HG03064 (cell line): ENCODE measurements at regions not wholly inside any gene's neighbourhood (a gene's known extent, or its start where the extent isn't known, plus 50 kb on each side); places are given as distances from the start of the nearest gene placed in this dataset.
A peak's percentile ranks its signal among the peaks of the same experiment; 100 is the strongest.

Experiments used
- ATAC-seq: cut with Tn5 transposase; IDR thresholded peaks from one replicate; pipeline ENCODE4 v1.9.1; 2021; ENCODE audit warnings: low read depth; ENCODE audit not compliant: unreplicated experiment

DNA sequence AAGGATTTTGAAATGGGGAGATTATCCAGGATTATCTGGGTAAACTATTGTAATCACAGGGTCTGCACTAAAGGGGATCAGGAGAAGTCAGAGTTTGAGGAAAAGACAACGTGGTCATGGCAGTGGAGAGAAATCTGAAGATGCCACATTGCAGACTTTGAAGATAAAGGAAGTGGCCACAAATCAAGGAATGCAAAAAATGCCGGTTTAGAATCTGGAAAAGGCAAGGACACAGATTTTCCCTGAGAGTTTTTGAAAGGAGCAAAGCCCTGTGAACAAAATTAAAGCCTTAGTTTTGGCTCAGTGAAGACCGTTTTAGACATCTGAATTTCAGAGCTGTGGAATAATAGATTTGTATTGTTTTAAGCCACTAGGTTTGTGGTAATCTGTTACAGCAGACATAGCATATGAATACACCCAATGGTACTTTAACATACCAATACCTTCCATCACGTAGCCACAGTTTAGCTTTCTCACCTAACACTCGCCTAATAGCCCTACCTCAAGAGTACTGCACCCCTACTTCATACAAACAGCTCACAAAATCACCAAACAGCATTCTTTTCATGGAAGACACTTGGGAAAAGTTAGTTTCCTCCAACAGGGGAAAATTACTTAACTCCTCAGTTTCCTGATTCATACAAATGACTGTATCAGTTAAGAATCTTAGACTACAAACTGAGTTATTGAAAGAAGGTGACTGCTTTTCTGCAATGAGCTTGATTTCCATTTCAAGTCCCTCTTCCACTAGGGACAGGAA, 446.5 kb downstream of the INHBA start:
- ATAC-seq: no peak

- no peak for ATAC-seq
These were observed 447.2 kb downstream of the INHBA start for GRCh38 chr7:41255716-41256115.

- ATAC-seq: no peak
These were observed 447.8 kb downstream of the INHBA start for GRCh38 chr7:41255113-41255512.

DNA sequence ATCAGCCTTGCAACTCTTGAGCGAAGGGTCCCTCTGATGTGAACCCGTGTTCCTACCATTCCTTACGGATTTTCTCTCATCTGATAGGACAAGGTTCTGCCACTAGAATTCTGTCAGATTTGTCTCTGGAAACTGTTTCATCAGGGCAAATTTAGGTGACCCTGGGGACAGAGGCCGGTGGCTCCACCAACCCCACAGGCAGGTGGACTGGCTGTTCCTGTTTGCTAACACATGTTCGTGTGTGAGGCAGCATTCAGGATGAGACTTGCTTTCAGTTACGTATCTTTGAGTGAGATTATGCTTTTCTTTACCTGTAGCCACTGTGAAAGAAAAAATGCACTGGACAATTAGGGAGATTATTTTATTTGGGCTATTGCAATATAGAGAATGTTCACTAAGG, 449.9 kb downstream of the INHBA start:
- ATAC-seq: no peak

- ATAC-seq: no peak
These were observed 450.3 kb downstream of the INHBA start for GRCh38 chr7:41252551-41252950.

DNA sequence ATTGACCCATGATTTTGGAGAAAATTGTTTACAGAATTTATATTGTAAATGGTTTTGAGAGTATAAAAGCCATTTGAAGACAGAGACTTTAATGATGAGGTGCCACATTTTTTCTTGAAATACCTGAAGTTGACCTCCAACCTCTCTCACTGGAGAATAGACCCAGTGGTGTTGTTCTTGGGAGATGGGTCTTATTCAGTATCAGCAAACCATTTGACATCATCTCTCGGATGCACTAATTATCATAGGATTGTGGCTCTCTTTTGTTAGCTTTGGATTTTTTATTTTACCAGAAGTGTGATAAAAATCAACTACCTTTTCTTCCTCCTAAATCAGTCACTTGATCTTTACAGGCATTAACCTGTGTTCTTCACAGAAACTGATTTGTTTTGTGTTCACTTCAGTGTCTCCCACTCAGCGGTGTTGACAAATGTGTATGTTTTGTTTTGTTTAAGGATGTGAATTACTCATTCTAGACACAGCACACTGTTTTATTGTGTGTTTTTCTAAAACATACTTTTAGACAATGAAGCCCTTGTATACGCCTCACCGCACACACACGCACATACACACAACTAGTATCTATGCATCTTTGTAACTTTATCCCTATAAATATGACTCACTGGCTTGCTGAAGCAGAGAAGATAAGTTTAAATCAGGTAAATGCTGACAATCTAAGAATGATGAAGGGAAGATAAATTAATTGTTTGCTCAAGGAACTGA, 455.6 kb downstream of the INHBA start:
- ATAC-seq: no peak

GRCh38 chr7:41245916-41246315, 457.0 kb downstream of the INHBA start:
- ATAC-seq: no peak

DNA sequence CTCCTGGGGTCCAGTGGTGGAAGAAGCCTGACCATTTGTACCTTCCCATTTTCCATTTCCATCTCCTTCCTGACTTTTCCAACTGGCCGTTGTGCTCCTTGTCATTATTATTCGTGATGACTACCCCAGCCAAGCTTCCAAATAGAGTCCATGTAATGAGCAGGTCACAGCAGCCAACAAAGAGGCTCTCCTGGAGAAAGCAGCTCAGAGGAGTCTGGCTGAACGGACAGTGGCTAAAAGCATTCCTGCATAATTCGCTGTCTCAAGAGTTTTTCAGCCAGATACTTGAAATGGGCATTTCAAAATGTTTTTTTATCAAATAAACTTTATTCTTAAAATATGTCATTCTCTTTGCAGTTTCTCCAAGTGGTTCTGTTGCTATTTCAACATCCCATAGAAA, 458.6 kb downstream of the INHBA start:
- ATAC-seq: no peak

GRCh38 chr7:41241641-41242040, 461.2 kb downstream of the INHBA start:
- no peak for ATAC-seq

GRCh38 chr7:41239596-41239995, 463.3 kb downstream of the INHBA start:
- no peak for ATAC-seq

GRCh38 chr7:41238851-41239331, 464.0 kb downstream of the INHBA start:
- no peak for ATAC-seq

DNA sequence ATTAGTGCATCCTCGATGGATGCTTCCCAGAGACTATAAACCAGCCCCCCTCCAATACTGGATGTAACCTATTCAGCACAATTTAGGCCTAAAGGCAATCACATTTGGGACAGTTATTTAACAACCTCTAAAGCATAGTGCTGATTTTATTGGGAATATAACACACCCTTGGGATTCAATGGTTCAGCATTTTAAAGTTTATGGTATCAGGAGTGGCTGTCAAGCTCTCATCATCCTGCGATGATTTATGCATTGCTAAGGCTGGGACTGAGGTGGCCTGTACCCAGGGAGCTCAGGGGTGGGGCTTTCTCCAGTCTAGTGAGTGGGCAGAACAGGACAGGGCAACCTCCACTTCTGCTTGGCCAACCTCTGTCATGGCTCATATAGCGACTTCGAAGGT, 464.9 kb downstream of the INHBA start:
- ATAC-seq: no peak

DNA sequence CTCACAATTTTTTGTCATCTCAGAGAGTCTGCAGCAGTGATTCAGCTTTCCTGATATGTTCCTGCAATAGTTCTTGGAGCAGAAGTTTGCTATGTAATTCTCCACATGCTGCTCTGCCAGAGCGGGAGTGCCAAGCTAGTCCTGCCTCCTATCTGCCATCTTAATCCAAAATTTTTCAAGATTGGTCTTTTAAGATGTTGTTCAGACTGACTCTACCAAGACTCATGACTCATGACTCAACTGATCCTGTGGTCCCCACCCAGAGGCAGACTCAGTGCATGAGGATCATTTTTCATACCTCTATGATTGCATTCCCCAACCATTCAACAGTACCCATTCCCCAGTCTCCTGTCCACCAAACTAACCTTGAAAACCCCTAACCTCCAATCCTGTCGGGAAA, 470.8 kb downstream of the INHBA start:
- no peak for ATAC-seq

DNA sequence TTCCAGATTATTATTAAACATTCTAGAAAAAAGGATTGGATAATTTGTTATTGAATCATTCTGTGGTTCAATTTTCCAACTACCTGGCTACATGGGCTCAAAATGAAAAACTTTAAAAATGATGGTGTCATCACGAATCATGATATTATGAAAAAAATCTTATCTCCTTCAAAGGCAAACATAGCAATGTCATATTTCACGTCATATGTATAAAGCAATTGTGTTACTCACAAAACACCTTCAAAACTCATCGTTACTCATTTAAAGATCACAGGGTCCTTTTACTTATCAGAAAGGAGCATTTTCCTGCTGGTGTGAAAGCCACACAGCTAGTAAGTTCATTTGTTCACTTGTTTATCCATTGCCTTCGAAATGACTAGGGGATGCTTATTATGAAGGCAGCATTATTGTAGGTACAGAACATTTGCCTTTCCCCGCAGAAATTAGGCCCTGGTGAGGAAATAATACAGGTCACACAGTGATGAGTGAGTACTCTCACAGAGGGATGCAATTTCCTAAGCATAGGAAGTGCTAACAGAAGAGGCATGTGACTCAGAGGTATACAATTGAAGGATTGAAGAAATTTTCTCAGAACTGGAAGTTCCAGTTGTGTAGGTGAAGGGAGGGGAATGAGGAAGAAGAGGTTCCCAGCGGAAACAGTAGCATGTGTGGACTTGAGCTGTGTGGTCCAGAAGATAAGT, 478.7 kb downstream of the INHBA start:
- ATAC-seq: no peak

DNA sequence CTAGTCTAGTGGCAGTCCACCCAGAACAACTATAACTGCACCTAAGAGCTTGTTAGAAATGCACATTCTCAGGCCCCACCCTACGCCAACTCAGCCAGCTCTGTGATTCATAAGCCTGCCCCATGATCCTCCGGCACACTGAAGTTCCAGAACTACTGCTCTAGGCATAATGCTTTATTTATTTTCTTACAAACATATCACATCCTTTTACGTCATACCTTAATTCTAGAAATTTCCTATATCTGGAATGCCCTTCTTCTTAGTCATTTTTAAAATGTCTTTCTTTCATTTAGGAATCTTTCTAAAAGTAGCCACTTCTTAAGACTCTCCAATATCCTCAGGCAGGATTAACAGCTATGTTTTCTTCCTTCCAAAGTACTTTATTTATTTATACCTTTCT, 480.1 kb downstream of the INHBA start:
- ATAC-seq: no peak

GRCh38 chr7:41220266-41220665, 482.6 kb downstream of the INHBA start:
- ATAC-seq: no peak

GRCh38 chr7:41219276-41219675, 483.6 kb downstream of the INHBA start:
- no peak for ATAC-seq

GRCh38 chr7:41217306-41217705, 485.6 kb downstream of the INHBA start:
- no peak for ATAC-seq

GRCh38 chr7:41207141-41207540, 495.7 kb downstream of the INHBA start:
- no peak for ATAC-seq

- ATAC-seq: no peak
These were observed 496.6 kb downstream of the INHBA start for GRCh38 chr7:41206267-41206666.

DNA sequence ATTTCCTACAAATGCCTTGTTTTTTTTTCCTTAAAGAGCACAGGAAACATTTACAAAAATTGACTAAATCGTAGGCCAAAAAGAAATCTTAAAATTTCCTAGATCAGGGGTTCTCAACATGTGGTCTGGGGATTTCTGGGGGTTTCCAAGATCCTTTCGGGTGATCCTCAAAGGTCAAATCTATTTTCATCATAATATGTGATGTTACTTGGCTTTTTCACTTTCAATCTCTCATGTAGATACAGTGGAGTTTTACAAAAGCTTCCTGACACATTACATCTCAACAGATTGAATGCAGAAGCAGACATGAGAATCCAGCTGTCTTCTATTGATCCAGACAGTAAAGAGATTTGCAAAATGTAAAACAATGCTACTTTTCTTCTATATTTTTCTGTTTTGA, 497.3 kb downstream of the INHBA start:
- peak; percentile 61 for ATAC-seq
